ENCODE measurements at regions not wholly inside any gene's neighbourhood (a gene's known extent, or its start where the extent isn't known, plus 50 kb on each side); places are given as distances from the start of the nearest gene placed in this dataset.

- H3K4me1 ChIP-seq = no peaks in the 10 kb centered on the region
- H3K27me3 ChIP-seq = no peaks in the 10 kb centered on the region
- no peaks in the 10 kb centered on the region for H3K36me3 ChIP-seq
- no peaks in the 10 kb centered on the region for H3K9me3 ChIP-seq
- H3K4me3 ChIP-seq = no peak overlapping the region
- intact Hi-C loops (cut with DNase I) = no loop called here
- TF ChIP-seq CTCF (IDR thresholded peaks at IDR 0.05) = no peak
- no peak for TF ChIP-seq POLR2A (IDR thresholded peaks at IDR 0.05)
- TF ChIP-seq POLR2AphosphoS5 (IDR thresholded peaks at IDR 0.05; ENCODE audit: insufficient read depth in 1 of 2, low read depth in 1 of 2) = no peak
- no peak for DNase-seq (ENCODE audit: extremely low spot score in 2 of 2)
- H3K27ac ChIP-seq = no peak overlapping the region
Observed at GRCh38 chr1:198873696-198874230, 234.9 kb downstream of the PTPRC start.

- no peaks in the 10 kb centered on the region for H3K36me3 ChIP-seq
- H3K27me3 ChIP-seq = no peaks in the 10 kb centered on the region
- H3K4me1 ChIP-seq = no peaks in the 10 kb centered on the region
- no peak overlapping the region for H3K4me3 ChIP-seq
- intact Hi-C loops (cut with DNase I) = no loop called here
- H3K27ac ChIP-seq = no peak overlapping the region
- DNase-seq (ENCODE audit: extremely low spot score in 2 of 2) = no peak
- H3K9me3 ChIP-seq = no peaks in the 10 kb centered on the region
- TF ChIP-seq POLR2AphosphoS5 (IDR thresholded peaks at IDR 0.05; ENCODE audit: insufficient read depth in 1 of 2, low read depth in 1 of 2) = no peak
- no peak for TF ChIP-seq CTCF (IDR thresholded peaks at IDR 0.05)
- TF ChIP-seq POLR2A (IDR thresholded peaks at IDR 0.05) = no peak
Observed at GRCh38 chr1:198876371-198876871, 237.6 kb downstream of the PTPRC start.

- H3K36me3 ChIP-seq = no peaks in the 10 kb centered on the region
- H3K4me3 ChIP-seq = no peak overlapping the region
- no peaks in the 10 kb centered on the region for H3K4me1 ChIP-seq
- intact Hi-C loops (cut with DNase I) = no loop called here
- H3K27ac ChIP-seq = no peak overlapping the region
- H3K27me3 ChIP-seq = no peaks in the 10 kb centered on the region
- TF ChIP-seq POLR2A (IDR thresholded peaks at IDR 0.05) (no peak), CTCF (IDR thresholded peaks at IDR 0.05) (no peak), POLR2AphosphoS5 (IDR thresholded peaks at IDR 0.05; ENCODE audit: insufficient read depth in 1 of 2, low read depth in 1 of 2) (no peak)
- no peak for DNase-seq (ENCODE audit: extremely low spot score in 2 of 2)
- H3K9me3 ChIP-seq = no peaks in the 10 kb centered on the region
Observed at GRCh38 chr1:198878566-198878965, 239.7 kb downstream of the PTPRC start.

GRCh38 chr1:198879711-198880306 lies 241.0 kb downstream of the PTPRC start:
- no peak for DNase-seq (ENCODE audit: extremely low spot score in 2 of 2)
- Histone ChIP-seq H3K27ac (no peak overlapping the region), H3K36me3 (no peaks in the 10 kb centered on the region), H3K9me3 (no peaks in the 10 kb centered on the region), H3K4me1 (no peaks in the 10 kb centered on the region), H3K27me3 (no peaks in the 10 kb centered on the region), H3K4me3 (no peak overlapping the region)
- intact Hi-C loops (cut with DNase I) = no loop called here
- TF ChIP-seq CTCF (IDR thresholded peaks at IDR 0.05) (no peak), POLR2AphosphoS5 (IDR thresholded peaks at IDR 0.05; ENCODE audit: insufficient read depth in 1 of 2, low read depth in 1 of 2) (no peak), POLR2A (IDR thresholded peaks at IDR 0.05) (no peak)

- Histone ChIP-seq H3K36me3 (no peaks in the 10 kb centered on the region), H3K4me1 (no peaks in the 10 kb centered on the region), H3K4me3 (no peak overlapping the region), H3K27me3 (no peaks in the 10 kb centered on the region), H3K9me3 (no peaks in the 10 kb centered on the region), H3K27ac (no peak overlapping the region)
- no peak for TF ChIP-seq POLR2AphosphoS5 (IDR thresholded peaks at IDR 0.05; ENCODE audit: insufficient read depth in 1 of 2, low read depth in 1 of 2)
- no peak for TF ChIP-seq POLR2A (IDR thresholded peaks at IDR 0.05)
- TF ChIP-seq CTCF (IDR thresholded peaks at IDR 0.05) = no peak
- DNase-seq (ENCODE audit: extremely low spot score in 2 of 2) = no peak
- intact Hi-C loops (cut with DNase I) = no loop called here
Observed at GRCh38 chr1:198880397-198880796, 241.6 kb downstream of the PTPRC start.

All from vagina (tissue), 2 donors.